Keratinocyte (primary cell): ENCODE measurements at regions not wholly inside any gene's neighbourhood (a gene's known extent, or its start where the extent isn't known, plus 50 kb on each side); places are given as distances from the start of the nearest gene placed in this dataset.

Source experiments
- DNase-seq: peaks from one replicate; pipeline ENCODE4 v3.0.0-alpha.2; 2011; ENCODE audit warnings: low read depth, missing footprints, low spot score
- FAIRE-seq: peaks from 2 replicates; lab custom pipeline; 2011; peaks lifted over from hg19 to GRCh38; lab: Jason Lieb, UNC
- H2AFZ ChIP-seq: 2 replicates; pipeline ENCODE4 v1.6.0; 2012; ENCODE audit warnings: low read length, control low read depth, inconsistent platforms; ENCODE audit not compliant: control insufficient read depth
- H3K27ac ChIP-seq: 2 replicates; pipeline ENCODE4 v1.5.1; 2011; ENCODE audit warnings: low read length; ENCODE audit not compliant: control insufficient read depth, insufficient read depth
- H3K27me3 ChIP-seq: 3 replicates; pipeline ENCODE4 v1.6.0; 2011; ENCODE audit warnings: low read length; ENCODE audit not compliant: control insufficient read depth, insufficient read depth; ENCODE audit errors: extremely low read depth
- H3K36me3 ChIP-seq, 2 experiments: 2 replicates in 1 of 2; 3 replicates in 1 of 2; pipeline ENCODE4 v1.5.1; 2011; ENCODE audit warnings: low read length in 2 of 2, mild to moderate bottlenecking in 1 of 2; ENCODE audit not compliant: control insufficient read depth in 2 of 2, insufficient read depth in 2 of 2; ENCODE audit errors: extremely low read depth in 1 of 2
- H3K4me1 ChIP-seq: 3 replicates; pipeline ENCODE4 v1.5.1; 2011; ENCODE audit warnings: low read length; ENCODE audit not compliant: control insufficient read depth, insufficient read depth; ENCODE audit errors: extremely low read depth
- H3K4me2 ChIP-seq: 3 replicates; pipeline ENCODE4 v1.6.0; 2011; ENCODE audit warnings: low read depth, low read length; ENCODE audit not compliant: control insufficient read depth, insufficient read depth; ENCODE audit errors: extremely low read depth
- H3K4me3 ChIP-seq, 3 experiments: fragments of 200-600 bp in 1 of 3; sonication (generic) in 1 of 3; 2 replicates in 2 of 3; 3 replicates in 1 of 3; pipeline ENCODE4 v1.5.1; 2011 to 2016; ENCODE audit warnings: low read length in 3 of 3, mild to moderate bottlenecking in 3 of 3, control low read depth in 2 of 3, inconsistent platforms in 1 of 3, low read depth in 1 of 3, mixed read lengths in 1 of 3, mixed run types in 1 of 3, moderate library complexity in 1 of 3; ENCODE audit not compliant: control insufficient read depth in 2 of 3, insufficient read depth in 2 of 3; ENCODE audit errors: extremely low read depth in 1 of 3
- H3K79me2 ChIP-seq: 2 replicates; pipeline ENCODE4 v1.6.0; 2012; ENCODE audit warnings: low read length; ENCODE audit not compliant: control insufficient read depth, insufficient read depth
- H3K9ac ChIP-seq: 3 replicates; pipeline ENCODE4 v1.6.0; 2011; ENCODE audit warnings: low read length; ENCODE audit not compliant: control insufficient read depth, insufficient read depth; ENCODE audit errors: extremely low read depth
- H3K9me1 ChIP-seq: 3 replicates; pipeline ENCODE4 v1.6.0; 2011; ENCODE audit warnings: low read length; ENCODE audit not compliant: control insufficient read depth, insufficient read depth; ENCODE audit errors: extremely low read depth
- H3K9me3 ChIP-seq: 2 replicates; pipeline ENCODE4 v1.5.1; 2012; ENCODE audit warnings: low read depth, low read length; ENCODE audit not compliant: control insufficient read depth
- H4K20me1 ChIP-seq: 3 replicates; pipeline ENCODE4 v1.6.0; 2011; ENCODE audit warnings: low read length; ENCODE audit not compliant: control insufficient read depth, insufficient read depth; ENCODE audit errors: extremely low read depth
- EZH2 ChIP-seq: IDR thresholded peaks from one replicate; pipeline ENCODE4 v1.6.1; 2012; ENCODE audit warnings: inconsistent platforms, mild to moderate bottlenecking, low read length, moderate library complexity
- dilution Hi-C: fragments of 300-500 bp; cut with MboI; formaldehyde crosslinking; loops from one replicate; pipeline ENCODE4 v1.7.0; 2020; ENCODE audit warnings: low sequenced_read_pairs; ENCODE audit not compliant: extremely low pct_ligation_motif_present
- TF ChIP-seq, protein P1 (sequence below), 3 experiments: IDR thresholded peaks in 1 of 3; conservative IDR thresholded peaks in 1 of 3; optimal IDR thresholded peaks in 1 of 3; 2 replicates in 2 of 3; 3 replicates in 1 of 3; pipeline versions ENCODE3 to v1.5.1; 2011; ENCODE audit warnings: low read length in 3 of 3, mild to moderate bottlenecking in 3 of 3, moderate library complexity in 2 of 3, control low read depth in 1 of 3, inconsistent platforms in 1 of 3; ENCODE audit not compliant: insufficient read depth in 2 of 3; ENCODE audit errors: extremely low read depth in 1 of 3

DNA sequence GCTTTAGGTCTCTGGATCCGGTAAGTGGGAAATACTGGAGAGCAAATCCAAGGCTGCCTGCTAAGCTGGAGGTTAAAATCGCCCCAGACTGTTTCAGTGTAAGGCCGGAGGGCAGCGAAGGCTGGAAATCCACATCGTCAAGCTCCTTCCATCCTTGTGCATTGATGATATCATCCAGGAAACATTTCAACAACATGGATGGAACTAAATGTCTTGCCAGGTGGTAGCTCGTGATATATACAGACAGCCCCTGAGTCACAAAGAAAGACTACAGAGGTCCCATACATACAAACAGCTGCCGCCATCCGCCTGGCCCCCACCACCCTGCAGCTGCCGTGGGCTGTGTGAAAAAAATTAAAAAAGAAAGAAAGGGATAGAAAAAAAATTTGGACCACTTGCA lies 148.9 kb upstream of the RBPJ start:
- TF ChIP-seq EZH2, result no peak
- TF ChIP-seq, protein P1, sequence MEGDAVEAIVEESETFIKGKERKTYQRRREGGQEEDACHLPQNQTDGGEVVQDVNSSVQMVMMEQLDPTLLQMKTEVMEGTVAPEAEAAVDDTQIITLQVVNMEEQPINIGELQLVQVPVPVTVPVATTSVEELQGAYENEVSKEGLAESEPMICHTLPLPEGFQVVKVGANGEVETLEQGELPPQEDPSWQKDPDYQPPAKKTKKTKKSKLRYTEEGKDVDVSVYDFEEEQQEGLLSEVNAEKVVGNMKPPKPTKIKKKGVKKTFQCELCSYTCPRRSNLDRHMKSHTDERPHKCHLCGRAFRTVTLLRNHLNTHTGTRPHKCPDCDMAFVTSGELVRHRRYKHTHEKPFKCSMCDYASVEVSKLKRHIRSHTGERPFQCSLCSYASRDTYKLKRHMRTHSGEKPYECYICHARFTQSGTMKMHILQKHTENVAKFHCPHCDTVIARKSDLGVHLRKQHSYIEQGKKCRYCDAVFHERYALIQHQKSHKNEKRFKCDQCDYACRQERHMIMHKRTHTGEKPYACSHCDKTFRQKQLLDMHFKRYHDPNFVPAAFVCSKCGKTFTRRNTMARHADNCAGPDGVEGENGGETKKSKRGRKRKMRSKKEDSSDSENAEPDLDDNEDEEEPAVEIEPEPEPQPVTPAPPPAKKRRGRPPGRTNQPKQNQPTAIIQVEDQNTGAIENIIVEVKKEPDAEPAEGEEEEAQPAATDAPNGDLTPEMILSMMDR (optimal IDR thresholded peaks at IDR 0.05 in 1 of 3, IDR thresholded peaks at IDR 0.05 in 1 of 3, conservative IDR thresholded peaks at IDR 0.05 in 1 of 3; ENCODE audit: extremely low read depth in 1 of 3, insufficient read depth in 2 of 3, low read length in 3 of 3), result no peak
- Histone ChIP-seq H3K4me2 (no peak overlapping the region), H3K4me1 (peaks cover 9% of the 10 kb centered on the region), H3K4me3 (no peak overlapping the region), H4K20me1 (no peaks in the 10 kb centered on the region), H3K9me1 (no peaks in the 10 kb centered on the region), H2AFZ (no peak overlapping the region), H3K9me3 (no peaks in the 10 kb centered on the region), H3K27ac (no peak overlapping the region), H3K36me3 (no peaks in the 10 kb centered on the region), H3K27me3 (no peaks in the 10 kb centered on the region), H3K9ac (no peak overlapping the region), H3K79me2 (no peaks in the 10 kb centered on the region)
- no peak for DNase-seq
- no peak for FAIRE-seq
- dilution Hi-C loops, result no loop called here

DNA sequence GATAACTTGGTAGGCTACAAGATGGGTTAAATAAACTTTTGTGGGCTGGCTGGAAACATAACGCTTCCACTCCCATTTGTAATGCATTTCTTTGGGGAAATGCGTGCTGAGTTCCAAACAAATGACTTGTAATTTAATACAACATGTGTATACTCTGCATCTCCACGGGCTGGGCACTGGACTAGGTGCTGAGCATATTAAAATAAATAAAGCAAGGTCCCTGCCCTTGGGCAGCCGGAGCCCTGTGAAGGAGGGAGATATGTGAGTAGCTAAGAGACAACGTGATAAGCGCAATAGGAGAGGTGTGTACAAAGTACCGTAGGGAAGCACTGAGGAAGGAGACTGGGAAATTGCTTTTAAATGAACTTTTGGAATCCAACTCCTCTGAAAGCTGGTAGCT lies 147.2 kb upstream of the RBPJ start:
- H3K79me2 ChIP-seq, result no peaks in the 10 kb centered on the region
- no peaks in the 10 kb centered on the region for H3K36me3 ChIP-seq
- peaks cover 9% of the 10 kb centered on the region for H3K4me1 ChIP-seq
- no peak overlapping the region for H3K9ac ChIP-seq
- no peaks in the 10 kb centered on the region for H3K9me3 ChIP-seq
- TF ChIP-seq EZH2, result no peak
- TF ChIP-seq, protein P1 (optimal IDR thresholded peaks at IDR 0.05 in 1 of 3, IDR thresholded peaks at IDR 0.05 in 1 of 3, conservative IDR thresholded peaks at IDR 0.05 in 1 of 3; ENCODE audit: extremely low read depth in 1 of 3, insufficient read depth in 2 of 3, low read length in 3 of 3), result no peak
- H3K27me3 ChIP-seq, result no peaks in the 10 kb centered on the region
- DNase-seq (no peak), FAIRE-seq (no peak)
- no peaks in the 10 kb centered on the region for H4K20me1 ChIP-seq
- no peak overlapping the region for H3K27ac ChIP-seq
- no peaks in the 10 kb centered on the region for H3K9me1 ChIP-seq
- no peak overlapping the region for H3K4me2 ChIP-seq
- H2AFZ ChIP-seq, result no peak overlapping the region
- no peak overlapping the region for H3K4me3 ChIP-seq
- dilution Hi-C loops, result no loop called here
